ENCODE measurements at regions not wholly inside any gene's neighbourhood (a gene's known extent, or its start where the extent isn't known, plus 50 kb on each side); places are given as distances from the start of the nearest gene placed in this dataset.
"Not testable (repeated sequence)": the region's sequence is repeated elsewhere in the genome, so short reads cannot be mapped to it uniquely, and the experiment has no call there.

- H3K27me3 ChIP-seq (ENCODE audit: control insufficient read depth in 1 of 2, insufficient read depth in 2 of 2, low read length in 2 of 2), result no peaks in the 10 kb centered on the region
- 2% methylated on average over 2 of the region's 2 CpGs for WGBS (ENCODE audit: low lambda C conversion rate)
- TF ChIP-seq MAFK (conservative IDR thresholded peaks at IDR 0.05 in 1 of 2, IDR thresholded peaks at IDR 0.05 in 1 of 2; ENCODE audit: low read length in 2 of 2) (peak; percentile 70 to 90), ZNF574 (CRISPR knock-in tag; IDR thresholded peaks at IDR 0.05) (no peak), ZNF407 (CRISPR knock-in tag; IDR thresholded peaks at IDR 0.05; ENCODE audit: not compliant biosample characterization) (no peak), MAFF (IDR thresholded peaks at IDR 0.05; ENCODE audit: low read depth, low read length) (peak; percentile 81)
- no peak overlapping the region for H3K9ac ChIP-seq (ENCODE audit: insufficient read depth, low read depth, low read length)
- no TSS peak for BruUV-seq (replicated peaks)
- no peak overlapping the region for H3K4me3 ChIP-seq (replicated peaks in 1 of 3; ENCODE audit: insufficient read depth in 1 of 3, low read depth in 2 of 3, low read length in 3 of 3)
- no peak overlapping the region for H3K27ac ChIP-seq (ENCODE audit: extremely low read length, insufficient read depth, low read length)
- no peak overlapping the region for H2AFZ ChIP-seq (ENCODE audit: low read length)
- no peak overlapping the region for H3K4me2 ChIP-seq (ENCODE audit: low read depth, low read length)
- DNase-seq (ENCODE audit: low spot score) (no peak), FAIRE-seq (no peak), ATAC-seq (no peak)
- H3K36me3 ChIP-seq (replicated peaks in 1 of 2; ENCODE audit: control insufficient read depth in 1 of 2, insufficient read depth in 2 of 2, low read length in 2 of 2), result no peaks in the 10 kb centered on the region
- H3K79me2 ChIP-seq (ENCODE audit: insufficient read depth, low read length), result no peaks in the 10 kb centered on the region
- H4K20me1 ChIP-seq (ENCODE audit: insufficient read depth, low read length), result no peaks in the 10 kb centered on the region
- in situ Hi-C loops (cut with HindIII; ENCODE audit: extremely low pct_ligation_motif_present, low pct_unique_long_range_greater_than_20kb), result no loop called here
- ChIA-PET POLR2A (no interaction called here), CTCF (ENCODE audit: low intra/inter-chr PET ratio, low total read pairs) (no interaction called here)
- peaks cover 63% of the 10 kb centered on the region for H3K9me3 ChIP-seq (ENCODE audit: low read length)
- intact Hi-C loops (cut with micrococcal nuclease; ENCODE audit: unreplicated experiment), result no loop called here
- no peaks in the 10 kb centered on the region for H3K4me1 ChIP-seq (ENCODE audit: insufficient read depth, low read length)
Measured at GRCh38 chr18:64372850-64373249, 224.0 kb upstream of the LINC00305 start.

GRCh38 chr18:64369830-64370440 is 221.0 kb upstream of the LINC00305 start:
- H3K4me2 ChIP-seq (ENCODE audit: low read depth, low read length); H2AFZ ChIP-seq (ENCODE audit: low read length); FAIRE-seq; ATAC-seq; H3K36me3 ChIP-seq (replicated peaks in 1 of 2; ENCODE audit: control insufficient read depth in 1 of 2, insufficient read depth in 2 of 2, low read length in 2 of 2); H3K79me2 ChIP-seq (ENCODE audit: insufficient read depth, low read length); CTCF ChIA-PET (ENCODE audit: low intra/inter-chr PET ratio, low total read pairs); H3K27me3 ChIP-seq (ENCODE audit: control insufficient read depth in 1 of 2, insufficient read depth in 2 of 2, low read length in 2 of 2); DNase-seq (ENCODE audit: low spot score); POLR2A ChIA-PET; intact Hi-C loops (cut with micrococcal nuclease; ENCODE audit: unreplicated experiment); H4K20me1 ChIP-seq (ENCODE audit: insufficient read depth, low read length); H3K9ac ChIP-seq (ENCODE audit: insufficient read depth, low read depth, low read length); H3K4me3 ChIP-seq (replicated peaks in 1 of 3; ENCODE audit: insufficient read depth in 1 of 3, low read depth in 2 of 3, low read length in 3 of 3); in situ Hi-C loops (cut with HindIII; ENCODE audit: extremely low pct_ligation_motif_present, low pct_unique_long_range_greater_than_20kb); BruUV-seq (replicated peaks); H3K4me1 ChIP-seq (ENCODE audit: insufficient read depth, low read length); H3K27ac ChIP-seq (ENCODE audit: extremely low read length, insufficient read depth, low read length): not testable (repeated sequence)
- WGBS (ENCODE audit: low lambda C conversion rate), result 26% methylated on average over 6 of the region's 8 CpGs
- H3K9me3 ChIP-seq (ENCODE audit: low read length), result peaks cover 66% of the 10 kb centered on the region
